Pancreas (tissue), 10 donors: ENCODE measurements at regions not wholly inside any gene's neighbourhood (a gene's known extent, or its start where the extent isn't known, plus 50 kb on each side); places are given as distances from the start of the nearest gene placed in this dataset.
"Not testable (repeated sequence)": the region's sequence is repeated elsewhere in the genome, so short reads cannot be mapped to it uniquely, and the experiment has no call there.

Experiments
- ATAC-seq, 4 donors: fragments of 200-7000 bp; cut with Tn5 transposase; one replicate each; pipeline versions ENCODE4 v1.8.0 to v1.9.1; 2020; ENCODE audit warnings: mild to moderate bottlenecking in 4 of 4, moderate library complexity in 4 of 4
- DNase-seq, 6 donors: peaks; one replicate each; pipeline ENCODE4 v3.0.0-alpha.2; 2020
- FAIRE-seq: peaks from 2 replicates; lab custom pipeline; 2012; peaks lifted over from hg19 to GRCh38; lab: Jason Lieb, UNC
- H3K27ac ChIP-seq, 4 donors: fragments of 200-600 bp; sonication (generic); 1 replicate in 3 of 4; 2 replicates in 1 of 4; pipeline versions ENCODE4 v1.5.0 to v1.8.0; 2020
- H3K27me3 ChIP-seq, 4 donors: fragments of 200-600 bp; one replicate each; pipeline ENCODE4 v1.8.0; 2021
- H3K36me3 ChIP-seq, 3 donors: fragments of 200-600 bp; sonication (generic) in 1 of 3; one replicate each; pipeline versions ENCODE4 v1.5.0 to v1.8.0; 2020 to 2021
- H3K4me1 ChIP-seq, 3 donors: fragments of 200-600 bp; one replicate each; pipeline ENCODE4 v1.8.0; 2021
- H3K4me3 ChIP-seq, 4 donors: fragments of 200-600 bp; sonication (generic) in 2 of 4; one replicate each; pipeline versions ENCODE4 v1.5.0 to v1.8.0; 2020 to 2021
- H3K9me3 ChIP-seq, 4 donors: fragments of 200-600 bp; one replicate each; pipeline ENCODE4 v1.8.0; 2021
- WGBS, 2 donors: extraction: QIAGEN DNeasy Blood & Tissue Kit; methylation state at CpG; one replicate each; pipeline ENCODE4 v1.1.7; 2013; 5-methylcytosine and 5-hydroxymethylcytosine counted together
- intact Hi-C, 3 donors: fragments of 100-400 bp; cut with DNase I; formaldehyde crosslinking; loops; one replicate each; pipeline versions ENCODE4 v1.11.1 to v1.14.2; 2022
- TF ChIP-seq, protein P1 (sequence below), 4 donors: fragments of 200-600 bp; sonication (generic) in 3 of 4; IDR thresholded peaks; one replicate each; pipeline versions ENCODE4 v1.5.0 to v1.8.0; 2021; ENCODE audit warnings: antibody characterized with exemption in 4 of 4
- donor health status: healthy with polysubstance abuse.
- donor health status: DM: no; HTN: no; CAD: no; lungs with moderate emphysema.
- donor health status: DM: no; HTN: no; CAD: no.
- donor health status: control.
- donor health status: control.
- donor health status: Bipolar disorder and iron deficiency.
- donor health status: DM: yes; HTN: yes; CAD: no.
- donor health status: DM: no; HTN: no; CAD: no.
- donor health status: DM: no; HTN: no; CAD: no.
- donor health status: DM: yes; HTN: yes; CAD: no.

DNA sequence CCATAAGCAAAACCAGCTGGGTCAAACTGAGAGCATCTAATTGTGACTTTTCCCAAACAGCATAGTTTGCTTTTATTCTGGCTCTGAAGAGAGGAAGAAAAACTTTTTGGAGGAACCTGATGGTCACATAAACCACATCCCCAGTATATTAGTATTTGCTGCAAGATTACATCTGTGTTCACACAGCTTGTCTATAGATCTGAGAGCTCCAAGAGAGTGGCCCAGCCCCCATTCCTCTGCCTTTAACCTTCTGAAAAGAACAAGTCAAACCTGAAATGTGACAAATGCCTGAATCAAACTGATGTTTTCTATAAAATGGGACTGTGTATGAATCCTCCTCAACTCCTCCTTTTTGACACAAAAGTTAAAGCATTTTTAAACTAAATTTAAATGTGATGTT lies 435.2 kb downstream of the ZNF479 start:
- H3K27ac ChIP-seq, H3K36me3 ChIP-seq, FAIRE-seq, H3K9me3 ChIP-seq, H3K4me3 ChIP-seq, H3K27me3 ChIP-seq, ATAC-seq, intact Hi-C loops, DNase-seq, H3K4me1 ChIP-seq: not testable (repeated sequence)

DNA sequence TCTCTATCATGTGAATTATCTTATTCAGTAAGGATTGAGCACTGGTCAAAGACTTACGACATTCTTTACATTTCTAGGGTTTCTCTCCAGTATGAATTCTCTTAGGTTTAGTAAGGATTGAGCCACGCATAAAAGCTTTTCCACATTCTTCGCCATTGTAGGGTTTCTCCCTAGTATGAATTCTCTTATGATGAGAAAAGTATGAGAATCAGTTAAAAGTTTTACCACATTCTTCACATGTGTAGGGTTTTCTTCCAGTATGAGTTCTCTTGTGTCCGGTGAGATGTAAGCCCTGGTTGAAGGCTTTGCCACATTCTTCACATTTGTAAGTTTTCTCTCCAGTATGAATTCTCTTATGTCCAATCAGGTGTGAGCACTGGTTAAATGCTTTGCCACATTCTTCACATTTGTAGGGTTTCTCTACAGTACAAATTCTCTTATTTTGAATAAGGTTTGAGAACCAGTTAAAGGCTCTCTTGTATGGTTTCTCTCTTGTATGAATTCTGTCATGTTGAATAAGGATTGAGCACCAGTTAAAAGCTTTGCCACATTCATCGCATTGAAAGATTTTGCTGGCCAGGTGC lies 445.9 kb downstream of the ZNF479 start:
- WGBS, 2 donors: 54 to 74% methylated on average over 5 of the region's 5 CpGs
- intact Hi-C loops: no loop called here
- no peaks in the 10 kb centered on the region for H3K9me3 ChIP-seq
- H3K27me3 ChIP-seq: no peaks in the 10 kb centered on the region
- TF ChIP-seq, protein P1, sequence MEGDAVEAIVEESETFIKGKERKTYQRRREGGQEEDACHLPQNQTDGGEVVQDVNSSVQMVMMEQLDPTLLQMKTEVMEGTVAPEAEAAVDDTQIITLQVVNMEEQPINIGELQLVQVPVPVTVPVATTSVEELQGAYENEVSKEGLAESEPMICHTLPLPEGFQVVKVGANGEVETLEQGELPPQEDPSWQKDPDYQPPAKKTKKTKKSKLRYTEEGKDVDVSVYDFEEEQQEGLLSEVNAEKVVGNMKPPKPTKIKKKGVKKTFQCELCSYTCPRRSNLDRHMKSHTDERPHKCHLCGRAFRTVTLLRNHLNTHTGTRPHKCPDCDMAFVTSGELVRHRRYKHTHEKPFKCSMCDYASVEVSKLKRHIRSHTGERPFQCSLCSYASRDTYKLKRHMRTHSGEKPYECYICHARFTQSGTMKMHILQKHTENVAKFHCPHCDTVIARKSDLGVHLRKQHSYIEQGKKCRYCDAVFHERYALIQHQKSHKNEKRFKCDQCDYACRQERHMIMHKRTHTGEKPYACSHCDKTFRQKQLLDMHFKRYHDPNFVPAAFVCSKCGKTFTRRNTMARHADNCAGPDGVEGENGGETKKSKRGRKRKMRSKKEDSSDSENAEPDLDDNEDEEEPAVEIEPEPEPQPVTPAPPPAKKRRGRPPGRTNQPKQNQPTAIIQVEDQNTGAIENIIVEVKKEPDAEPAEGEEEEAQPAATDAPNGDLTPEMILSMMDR (IDR thresholded peaks at IDR 0.05): no peak
- DNase-seq: no peak
- no peak for FAIRE-seq
- no peaks in the 10 kb centered on the region for H3K4me1 ChIP-seq
- no peak for ATAC-seq
- no peak overlapping the region for H3K27ac ChIP-seq
- H3K36me3 ChIP-seq: no peaks in the 10 kb centered on the region
- H3K4me3 ChIP-seq: no peak overlapping the region

DNA sequence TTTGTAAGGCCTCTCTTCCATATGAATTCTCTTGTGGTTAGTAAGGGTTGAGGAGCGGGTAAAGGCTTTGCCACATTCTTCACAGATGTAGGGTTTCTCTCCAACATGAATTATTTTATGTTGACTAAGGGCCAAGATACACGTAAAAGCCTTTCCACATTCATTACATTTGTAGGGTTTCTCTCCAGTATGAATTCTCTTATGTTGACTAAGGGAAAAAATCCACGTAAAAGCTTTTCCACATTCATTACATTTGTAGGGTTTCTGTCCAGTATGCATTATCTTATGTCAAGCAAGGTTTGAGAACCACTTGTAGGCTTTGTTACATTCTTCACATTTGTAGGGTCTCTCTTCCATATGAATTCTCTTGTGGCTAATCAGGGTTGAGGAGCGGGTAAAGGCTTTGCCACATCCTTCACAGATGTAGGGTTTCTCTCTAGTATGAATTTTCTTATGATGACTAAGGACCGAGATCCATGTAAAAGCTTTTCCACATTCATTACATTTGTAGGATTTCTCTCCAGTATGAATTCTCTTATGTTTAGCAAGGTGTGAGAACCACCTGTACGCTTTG lies 493.0 kb downstream of the ZNF479 start:
- H3K4me3 ChIP-seq: no peak overlapping the region
- TF ChIP-seq, protein P1 (IDR thresholded peaks at IDR 0.05): no peak
- intact Hi-C loops: no loop called here
- no peaks in the 10 kb centered on the region for H3K36me3 ChIP-seq
- ATAC-seq (no peak), FAIRE-seq (no peak), DNase-seq (no peak)
- no peaks in the 10 kb centered on the region for H3K27me3 ChIP-seq
- 53% methylated on average over 6 of the region's 6 CpGs for WGBS, 2 donors
- H3K4me1 ChIP-seq: no peaks in the 10 kb centered on the region
- H3K27ac ChIP-seq: no peak overlapping the region
- H3K9me3 ChIP-seq: no peaks in the 10 kb centered on the region

DNA sequence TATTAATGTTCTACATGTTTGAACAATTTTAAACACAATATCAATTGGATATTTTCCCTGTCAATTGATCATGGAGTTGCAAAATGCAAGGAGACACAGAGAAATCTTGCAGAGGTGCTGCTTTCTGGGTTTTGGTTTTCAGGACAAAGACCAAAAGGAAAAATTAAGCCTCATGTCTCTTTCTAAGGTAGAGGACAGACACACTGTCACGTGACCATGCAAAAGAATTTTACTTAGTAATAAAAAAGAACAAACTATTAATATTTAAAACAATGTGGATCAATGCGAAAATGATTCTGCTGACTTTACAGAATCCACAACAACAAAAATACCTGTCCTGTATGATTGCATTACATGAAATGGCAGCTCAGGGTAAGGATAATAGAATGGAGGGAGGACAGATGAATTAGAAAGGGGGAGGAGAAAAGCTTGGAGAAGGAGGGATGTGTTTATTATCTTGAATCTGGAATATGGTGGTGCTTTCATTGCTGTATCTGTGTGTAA lies 493.7 kb upstream of the NUPR2 start:
- H3K9me3 ChIP-seq: no peaks in the 10 kb centered on the region
- no peaks in the 10 kb centered on the region for H3K4me1 ChIP-seq
- DNase-seq: no peak
- no peak overlapping the region for H3K27ac ChIP-seq
- H3K36me3 ChIP-seq: no peaks in the 10 kb centered on the region
- TF ChIP-seq, protein P1 (IDR thresholded peaks at IDR 0.05): no peak
- no peaks in the 10 kb centered on the region for H3K27me3 ChIP-seq
- no peak overlapping the region for H3K4me3 ChIP-seq
- 23 to 24% methylated on average over 2 of the region's 2 CpGs for WGBS, 2 donors
- ATAC-seq: no peak
- FAIRE-seq: no peak
- intact Hi-C loops: loop anchor here in 1 of 3 donors (10.0 kb wide), 1 partner anchor 55 kb away; no protein-coding TSS in a partner anchor

DNA sequence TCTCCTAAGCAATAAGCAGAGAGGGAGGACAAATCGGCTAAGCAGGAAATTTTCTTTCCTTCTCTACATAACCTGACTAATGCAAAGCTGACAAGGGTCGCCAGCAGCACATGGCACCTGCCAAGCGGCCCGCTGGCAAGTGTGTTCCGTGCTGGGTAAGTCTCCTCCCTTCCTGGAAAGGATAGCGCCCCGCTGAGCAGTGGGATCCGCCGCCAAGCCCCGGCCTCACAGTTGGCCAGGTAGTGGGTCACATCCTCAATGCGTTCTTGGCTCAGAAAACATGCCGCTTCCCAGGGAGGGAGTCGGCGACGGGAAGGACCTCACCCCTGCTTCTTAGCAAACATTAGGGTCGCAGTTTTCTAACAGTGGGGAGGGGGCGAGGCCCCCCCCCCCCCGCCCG lies 488.9 kb upstream of the NUPR2 start:
- H3K9me3 ChIP-seq: no peaks in the 10 kb centered on the region
- 38 to 52% methylated on average over 19 of the region's 19 CpGs for WGBS, 2 donors
- TF ChIP-seq, protein P1 (IDR thresholded peaks at IDR 0.05): no peak
- ATAC-seq (no peak), FAIRE-seq (no peak), DNase-seq (no peak)
- H3K4me1 ChIP-seq: no peaks in the 10 kb centered on the region
- H3K36me3 ChIP-seq: no peaks in the 10 kb centered on the region
- H3K27me3 ChIP-seq: no peaks in the 10 kb centered on the region
- intact Hi-C loops: loop anchor here in 1 of 3 donors (10.0 kb wide), 1 partner anchor 60 kb away; no protein-coding TSS in a partner anchor
- H3K4me3 ChIP-seq: no peak overlapping the region
- H3K27ac ChIP-seq: no peak overlapping the region
